Loucy (cell line): ENCODE measurements at regions not wholly inside any gene's neighbourhood (a gene's known extent, or its start where the extent isn't known, plus 50 kb on each side); places are given as distances from the start of the nearest gene placed in this dataset.

ENCODE experiments used
- H2AFZ ChIP-seq: fragments of 200-600 bp; sonication (generic); 2 replicates; pipeline ENCODE4 v1.6.0; 2016; ENCODE audit warnings: antibody characterized with exemption, mild to moderate bottlenecking, low read length, moderate library complexity
- H3F3A ChIP-seq: fragments of 200-600 bp; 2 replicates; pipeline ENCODE4 v1.6.0; 2016; ENCODE audit warnings: antibody characterized with exemption, low read depth, mild to moderate bottlenecking
- H3K27me3 ChIP-seq: fragments of 200-600 bp; sonication (generic); 2 replicates; pipeline ENCODE4 v1.6.1; 2014; ENCODE audit warnings: low read length, mild to moderate bottlenecking; ENCODE audit not compliant: insufficient read depth, poor library complexity, severe bottlenecking
- H3K36me3 ChIP-seq: fragments of 200-600 bp; sonication (generic); 2 replicates; pipeline ENCODE4 v1.6.1; 2016; ENCODE audit warnings: low read length; ENCODE audit not compliant: insufficient read depth
- H3K4me1 ChIP-seq: fragments of 200-600 bp; sonication (generic); 2 replicates; pipeline ENCODE4 v1.5.1; 2014; ENCODE audit warnings: low read length, mild to moderate bottlenecking; ENCODE audit not compliant: insufficient read depth, poor library complexity, severe bottlenecking
- H3K4me2 ChIP-seq: fragments of 200-600 bp; sonication (generic); 2 replicates; pipeline ENCODE4 v1.6.0; 2014; ENCODE audit warnings: antibody characterized with exemption, low read length, low read depth, mild to moderate bottlenecking; ENCODE audit not compliant: poor library complexity, severe bottlenecking
- H3K4me3 ChIP-seq: fragments of 200-600 bp; sonication (generic); 2 replicates; pipeline ENCODE4 v1.5.1; 2014; ENCODE audit warnings: low read length, mild to moderate bottlenecking, mixed read lengths; ENCODE audit not compliant: poor library complexity, severe bottlenecking
- H3K79me2 ChIP-seq: fragments of 200-600 bp; sonication (generic); 2 replicates; pipeline ENCODE4 v1.6.1; 2014; ENCODE audit warnings: low read length; ENCODE audit not compliant: insufficient read depth
- H3K9ac ChIP-seq: fragments of 200-600 bp; sonication (generic); 2 replicates; pipeline ENCODE4 v1.6.0; 2014; ENCODE audit warnings: mild to moderate bottlenecking, low read depth, low read length, moderate library complexity; ENCODE audit not compliant: poor library complexity, severe bottlenecking
- H3K9me2 ChIP-seq: fragments of 200-600 bp; sonication (generic); replicated peaks from 2 replicates; pipeline ENCODE4 v1.6.1; 2016; ENCODE audit warnings: low read depth, low read length, mixed read lengths
- H3K9me3 ChIP-seq: fragments of 200-600 bp; sonication (generic); 2 replicates; pipeline ENCODE4 v1.6.1; 2014; ENCODE audit warnings: mild to moderate bottlenecking, antibody characterized with exemption, low read length, low read depth; ENCODE audit not compliant: insufficient read depth
- H4K20me1 ChIP-seq: fragments of 200-600 bp; sonication (generic); 2 replicates; pipeline ENCODE4 v1.6.0; 2014; ENCODE audit warnings: antibody characterized with exemption, low read length, mild to moderate bottlenecking; ENCODE audit not compliant: insufficient read depth, poor library complexity, severe bottlenecking
- EZH2phosphoT487 ChIP-seq: fragments of 200-600 bp; IDR thresholded peaks from 2 replicates; pipeline ENCODE4 v1.6.1; 2018; ENCODE audit warnings: antibody characterized with exemption, mild to moderate bottlenecking, moderate library complexity, borderline replicate concordance
- TF ChIP-seq, protein P1 (sequence below): fragments of 200-600 bp; sonication (generic); conservative IDR thresholded peaks from 2 replicates; pipeline ENCODE4 v1.5.1; 2014; ENCODE audit warnings: mild to moderate bottlenecking, antibody characterized with exemption, low read length

DNA sequence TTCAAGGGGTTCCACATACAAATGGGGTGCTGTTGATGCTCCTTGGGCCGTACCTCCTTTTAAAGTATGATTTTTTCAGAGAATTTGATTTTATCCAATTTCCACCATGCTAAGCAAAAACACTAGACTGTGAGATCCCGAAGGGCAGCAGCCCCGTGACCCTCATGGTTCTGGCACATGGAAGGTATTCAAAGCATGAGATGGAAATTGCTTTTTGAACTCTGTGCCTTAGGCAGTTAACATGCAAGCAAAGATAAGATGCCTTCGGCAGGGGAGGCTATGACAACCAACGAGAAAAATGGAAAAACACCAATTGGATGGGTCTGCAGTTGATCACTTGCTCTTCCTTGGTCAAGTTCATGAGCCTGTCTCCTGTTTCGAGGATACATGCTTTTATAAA is 120.8 kb upstream of the DIO3 start:
- no peak overlapping the region for H3K9ac ChIP-seq
- TF ChIP-seq EZH2phosphoT487: no peak
- TF ChIP-seq, protein P1, sequence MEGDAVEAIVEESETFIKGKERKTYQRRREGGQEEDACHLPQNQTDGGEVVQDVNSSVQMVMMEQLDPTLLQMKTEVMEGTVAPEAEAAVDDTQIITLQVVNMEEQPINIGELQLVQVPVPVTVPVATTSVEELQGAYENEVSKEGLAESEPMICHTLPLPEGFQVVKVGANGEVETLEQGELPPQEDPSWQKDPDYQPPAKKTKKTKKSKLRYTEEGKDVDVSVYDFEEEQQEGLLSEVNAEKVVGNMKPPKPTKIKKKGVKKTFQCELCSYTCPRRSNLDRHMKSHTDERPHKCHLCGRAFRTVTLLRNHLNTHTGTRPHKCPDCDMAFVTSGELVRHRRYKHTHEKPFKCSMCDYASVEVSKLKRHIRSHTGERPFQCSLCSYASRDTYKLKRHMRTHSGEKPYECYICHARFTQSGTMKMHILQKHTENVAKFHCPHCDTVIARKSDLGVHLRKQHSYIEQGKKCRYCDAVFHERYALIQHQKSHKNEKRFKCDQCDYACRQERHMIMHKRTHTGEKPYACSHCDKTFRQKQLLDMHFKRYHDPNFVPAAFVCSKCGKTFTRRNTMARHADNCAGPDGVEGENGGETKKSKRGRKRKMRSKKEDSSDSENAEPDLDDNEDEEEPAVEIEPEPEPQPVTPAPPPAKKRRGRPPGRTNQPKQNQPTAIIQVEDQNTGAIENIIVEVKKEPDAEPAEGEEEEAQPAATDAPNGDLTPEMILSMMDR: no peak
- no peaks in the 10 kb centered on the region for H3F3A ChIP-seq
- peaks cover 78% of the 10 kb centered on the region for H3K27me3 ChIP-seq
- H3K4me2 ChIP-seq: no peak overlapping the region
- no peaks in the 10 kb centered on the region for H3K36me3 ChIP-seq
- H2AFZ ChIP-seq: no peak overlapping the region
- peaks cover 12% of the 10 kb centered on the region for H3K4me1 ChIP-seq
- no peaks in the 10 kb centered on the region for H3K9me2 ChIP-seq
- no peaks in the 10 kb centered on the region for H3K9me3 ChIP-seq
- H4K20me1 ChIP-seq: no peaks in the 10 kb centered on the region
- H3K4me3 ChIP-seq: no peak overlapping the region
- no peaks in the 10 kb centered on the region for H3K79me2 ChIP-seq

DNA sequence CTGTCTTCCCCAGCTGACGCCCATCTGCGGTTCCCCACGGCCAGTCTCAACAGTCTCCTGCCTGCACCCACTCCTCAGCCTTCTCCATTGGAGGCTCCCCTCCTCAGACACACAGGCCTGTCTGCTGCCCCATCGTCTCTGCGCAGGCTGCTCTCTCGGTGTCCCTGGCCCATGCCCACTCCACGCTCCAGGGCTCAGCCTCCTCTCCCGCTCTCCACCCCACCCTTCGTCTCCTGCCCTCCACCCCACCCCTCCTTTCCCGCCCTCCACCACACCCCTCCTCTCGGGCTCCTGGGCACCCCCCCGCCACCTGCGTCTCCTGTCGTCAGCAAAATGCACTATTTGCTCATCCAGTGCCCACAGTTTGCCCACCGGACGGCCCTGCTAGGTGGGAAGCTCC is 119.6 kb upstream of the DIO3 start:
- H3K36me3 ChIP-seq: no peaks in the 10 kb centered on the region
- TF ChIP-seq, protein P1: no peak
- no peak for TF ChIP-seq EZH2phosphoT487
- H3K4me2 ChIP-seq: no peak overlapping the region
- H3F3A ChIP-seq: no peaks in the 10 kb centered on the region
- H3K79me2 ChIP-seq: no peaks in the 10 kb centered on the region
- no peak overlapping the region for H3K4me3 ChIP-seq
- H2AFZ ChIP-seq: no peak overlapping the region
- no peaks in the 10 kb centered on the region for H4K20me1 ChIP-seq
- no peaks in the 10 kb centered on the region for H3K9me3 ChIP-seq
- peaks cover 81% of the 10 kb centered on the region for H3K27me3 ChIP-seq
- H3K9me2 ChIP-seq: no peaks in the 10 kb centered on the region
- H3K4me1 ChIP-seq: peaks cover 16% of the 10 kb centered on the region
- no peak overlapping the region for H3K9ac ChIP-seq

DNA sequence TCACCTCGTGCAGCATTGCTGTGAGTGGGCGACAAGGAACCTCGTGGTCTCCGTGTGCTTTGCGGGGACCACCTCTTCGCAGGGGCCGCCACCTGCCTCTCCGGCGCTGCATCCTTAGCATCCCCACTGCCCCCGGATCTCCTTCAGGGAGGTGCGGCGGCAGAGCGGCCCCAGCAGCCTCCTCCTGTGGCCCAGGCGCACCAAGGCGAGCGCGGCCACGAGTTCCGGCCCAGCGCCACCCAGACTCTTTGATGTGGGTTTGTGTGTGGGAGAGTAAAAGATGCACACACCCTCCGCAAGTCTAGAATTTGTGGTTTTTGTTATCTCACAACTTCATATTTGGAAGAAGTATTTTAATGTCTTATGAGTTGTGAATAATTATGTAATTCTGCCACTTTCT is 118.8 kb upstream of the DIO3 start:
- H3K4me2 ChIP-seq: peak overlapping the region; percentile 38
- no peaks in the 10 kb centered on the region for H3K9me3 ChIP-seq
- no peak overlapping the region for H3K4me3 ChIP-seq

More for the DNA sequence above, 118.8 kb upstream of the DIO3 start:
- Histone ChIP-seq H2AFZ (no peak overlapping the region), H3K9me2 (no peaks in the 10 kb centered on the region), H3K79me2 (no peaks in the 10 kb centered on the region), H3F3A (no peaks in the 10 kb centered on the region), H3K4me1 (peaks cover 16% of the 10 kb centered on the region), H3K9ac (no peak overlapping the region), H3K27me3 (peaks cover 82% of the 10 kb centered on the region), H4K20me1 (no peaks in the 10 kb centered on the region), H3K36me3 (no peaks in the 10 kb centered on the region)
- peak; percentile 67; the same call in 1 of the 2 replicates for TF ChIP-seq EZH2phosphoT487
- TF ChIP-seq, protein P1: no peak
